Effector memory CD4-positive, alpha-beta T cell (primary cell): ENCODE measurements at regions not wholly inside any gene's neighbourhood (a gene's known extent, or its start where the extent isn't known, plus 50 kb on each side); places are given as distances from the start of the nearest gene placed in this dataset.

Experiments used
- DNase-seq, 3 donors: peaks; one replicate each; pipeline ENCODE4 v3.0.0-alpha.2; 2020
- H3K27ac ChIP-seq: 2 replicates; pipeline ENCODE4 v1.7.0; 2013; ENCODE audit warnings: mild to moderate bottlenecking, low read length, moderate library complexity; ENCODE audit not compliant: insufficient read depth, poor library complexity, severe bottlenecking
- H3K27me3 ChIP-seq: replicated peaks from 2 replicates; pipeline ENCODE4 v1.7.0; 2013; ENCODE audit warnings: mild to moderate bottlenecking, low read length; ENCODE audit not compliant: insufficient read depth, control insufficient read depth, poor library complexity, severe bottlenecking
- H3K36me3 ChIP-seq: 2 replicates; pipeline ENCODE4 v1.7.0; 2013; ENCODE audit warnings: mild to moderate bottlenecking, low read length, moderate library complexity; ENCODE audit not compliant: control insufficient read depth, insufficient read depth
- H3K4me1 ChIP-seq: 2 replicates; pipeline ENCODE4 v1.7.0; 2013; ENCODE audit warnings: low read length, mild to moderate bottlenecking; ENCODE audit not compliant: control insufficient read depth, insufficient read depth, poor library complexity, severe bottlenecking
- H3K4me3 ChIP-seq: 2 replicates; pipeline ENCODE4 v1.7.0; 2013; ENCODE audit warnings: low read length, low read depth, mild to moderate bottlenecking; ENCODE audit not compliant: insufficient read depth, poor library complexity, severe bottlenecking
- H3K9me3 ChIP-seq: 2 replicates; pipeline ENCODE4 v1.7.0; 2013; ENCODE audit warnings: mild to moderate bottlenecking, low read length, moderate library complexity; ENCODE audit not compliant: control insufficient read depth

GRCh38 chr6:129943637-129944271 is 74.6 kb upstream of the L3MBTL3 start:
- Histone ChIP-seq H3K36me3 (no peaks in the 10 kb centered on the region), H3K27me3 (no peaks in the 10 kb centered on the region), H3K9me3 (no peaks in the 10 kb centered on the region), H3K4me1 (no peaks in the 10 kb centered on the region), H3K27ac (no peak overlapping the region), H3K4me3 (no peak overlapping the region)
- DNase-seq: no peak

- H3K27ac ChIP-seq: no peak overlapping the region
- H3K36me3 ChIP-seq: no peaks in the 10 kb centered on the region
- no peaks in the 10 kb centered on the region for H3K27me3 ChIP-seq
- no peak overlapping the region for H3K4me3 ChIP-seq
- no peaks in the 10 kb centered on the region for H3K9me3 ChIP-seq
- H3K4me1 ChIP-seq: no peaks in the 10 kb centered on the region
- DNase-seq: no peak
Observed at GRCh38 chr6:129940454-129941195, 77.8 kb upstream of the L3MBTL3 start.

GRCh38 chr6:129938249-129939020 is 77.3 kb upstream of the TMEM244 start:
- no peak for DNase-seq
- no peaks in the 10 kb centered on the region for H3K27me3 ChIP-seq

GRCh38 chr6:129936329-129937165 is 75.4 kb upstream of the TMEM244 start:
- Histone ChIP-seq H3K9me3 (no peaks in the 10 kb centered on the region), H3K4me1 (no peaks in the 10 kb centered on the region), H3K27ac (no peak overlapping the region), H3K36me3 (no peaks in the 10 kb centered on the region), H3K4me3 (no peak overlapping the region), H3K27me3 (no peaks in the 10 kb centered on the region)
- DNase-seq: peak in 1 of 3 donors; percentile 12

More at GRCh38 chr6:129938249-129939020, 77.3 kb upstream of the TMEM244 start:
- no peaks in the 10 kb centered on the region for H3K36me3 ChIP-seq
- H3K9me3 ChIP-seq: no peaks in the 10 kb centered on the region
- H3K4me3 ChIP-seq: no peak overlapping the region
- H3K4me1 ChIP-seq: no peaks in the 10 kb centered on the region
- no peak overlapping the region for H3K27ac ChIP-seq

- DNase-seq: no peak
Observed at GRCh38 chr6:129932321-129932720, 71.2 kb upstream of the TMEM244 start.

GRCh38 chr6:129929433-129929832 is 68.3 kb upstream of the TMEM244 start:
- H3K9me3 ChIP-seq: no peaks in the 10 kb centered on the region
- no peak overlapping the region for H3K27ac ChIP-seq
- no peaks in the 10 kb centered on the region for H3K4me1 ChIP-seq
- H3K27me3 ChIP-seq: no peaks in the 10 kb centered on the region
- no peaks in the 10 kb centered on the region for H3K36me3 ChIP-seq
- no peak overlapping the region for H3K4me3 ChIP-seq
- no peak for DNase-seq

More at GRCh38 chr6:129932321-129932720, 71.2 kb upstream of the TMEM244 start:
- Histone ChIP-seq H3K4me1 (no peaks in the 10 kb centered on the region), H3K27me3 (no peaks in the 10 kb centered on the region), H3K36me3 (no peaks in the 10 kb centered on the region), H3K27ac (no peak overlapping the region), H3K9me3 (no peaks in the 10 kb centered on the region), H3K4me3 (no peak overlapping the region)

- Histone ChIP-seq H3K4me1 (no peaks in the 10 kb centered on the region), H3K36me3 (no peaks in the 10 kb centered on the region), H3K27me3 (no peaks in the 10 kb centered on the region), H3K4me3 (no peak overlapping the region), H3K9me3 (no peaks in the 10 kb centered on the region), H3K27ac (no peak overlapping the region)
- DNase-seq: no peak
Observed at GRCh38 chr6:129923530-129924250, 62.6 kb upstream of the TMEM244 start.

- Histone ChIP-seq H3K4me3 (no peak overlapping the region), H3K27me3 (no peaks in the 10 kb centered on the region), H3K36me3 (no peaks in the 10 kb centered on the region), H3K4me1 (no peaks in the 10 kb centered on the region), H3K9me3 (no peaks in the 10 kb centered on the region), H3K27ac (no peak overlapping the region)
- no peak for DNase-seq
Observed at GRCh38 chr6:129921169-129921817, 60.2 kb upstream of the TMEM244 start.
